NOMO-1 (cell line): ENCODE measurements at regions not wholly inside any gene's neighbourhood (a gene's known extent, or its start where the extent isn't known, plus 50 kb on each side); places are given as distances from the start of the nearest gene placed in this dataset.
"Not testable (repeated sequence)": the region's sequence is repeated elsewhere in the genome, so short reads cannot be mapped to it uniquely, and the experiment has no call there.

Experiments
- DNase-seq, 2 experiments: peaks; one replicate each; lab custom pipeline; 2025; ENCODE audit not compliant: unreplicated experiment in 2 of 2; lab: John Stamatoyannopoulos, UW

DNA sequence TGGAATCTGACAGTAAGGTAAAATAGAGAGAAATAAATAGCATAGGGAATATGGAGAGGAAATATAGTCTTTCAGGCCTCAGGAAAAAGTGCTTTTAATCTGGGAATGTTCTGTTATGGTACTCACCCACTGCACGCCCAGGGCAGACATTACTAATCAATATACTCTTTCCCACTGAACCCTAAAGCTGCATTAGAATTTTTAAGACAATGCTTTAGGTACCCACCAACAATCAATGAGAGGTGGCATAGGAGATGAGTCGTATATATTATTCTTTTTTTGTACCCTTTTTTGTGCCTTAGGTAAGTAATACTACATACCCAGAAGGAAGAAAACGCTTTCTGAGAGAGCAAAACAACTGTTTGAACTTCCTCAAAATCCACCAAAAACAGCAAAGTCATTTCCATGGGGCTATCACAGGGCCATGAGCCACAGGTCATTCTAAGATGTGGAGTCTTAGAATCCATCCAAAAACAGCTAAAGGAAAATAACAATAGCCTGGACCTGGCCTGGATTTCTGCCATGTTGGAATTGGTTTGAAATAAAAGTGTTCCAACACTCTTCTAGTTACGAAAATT is 542.1 kb downstream of the XYLT1 start:
- peak; percentile 4 to 70 for DNase-seq

DNA sequence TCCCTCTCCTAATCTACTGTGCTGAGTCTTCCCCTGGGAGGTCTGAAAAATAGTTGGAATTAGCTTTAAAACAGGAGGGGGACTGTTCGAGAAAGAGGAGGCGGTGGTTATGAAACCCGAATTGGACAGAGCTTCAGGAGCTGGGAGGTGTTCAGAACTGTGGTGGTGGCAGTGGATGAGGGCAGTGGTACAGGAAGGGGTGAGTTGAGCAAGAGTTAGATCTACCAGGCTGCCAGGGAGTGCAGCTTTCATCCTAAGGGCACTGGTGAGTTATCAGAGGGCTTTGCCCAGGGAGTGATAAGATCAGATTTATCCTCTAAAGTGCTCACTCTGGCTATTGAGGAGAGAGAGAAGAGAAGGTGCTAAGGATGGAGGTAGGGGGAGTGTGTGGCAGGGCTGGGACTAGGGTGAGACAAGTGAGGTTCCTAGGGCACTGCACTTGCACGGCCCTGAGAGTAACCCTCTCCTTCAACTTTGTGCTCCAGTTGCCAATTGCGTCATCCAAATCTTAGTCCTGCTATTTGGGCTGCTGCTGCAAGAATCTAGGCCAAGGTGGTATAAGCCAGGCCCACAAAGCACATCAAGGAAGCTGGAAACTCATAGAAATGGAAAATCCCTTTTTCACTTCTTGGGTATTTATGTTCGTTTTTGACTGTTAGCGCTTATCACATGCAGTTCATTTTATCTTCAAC is 540.3 kb downstream of the XYLT1 start:
- no peak for DNase-seq

DNA sequence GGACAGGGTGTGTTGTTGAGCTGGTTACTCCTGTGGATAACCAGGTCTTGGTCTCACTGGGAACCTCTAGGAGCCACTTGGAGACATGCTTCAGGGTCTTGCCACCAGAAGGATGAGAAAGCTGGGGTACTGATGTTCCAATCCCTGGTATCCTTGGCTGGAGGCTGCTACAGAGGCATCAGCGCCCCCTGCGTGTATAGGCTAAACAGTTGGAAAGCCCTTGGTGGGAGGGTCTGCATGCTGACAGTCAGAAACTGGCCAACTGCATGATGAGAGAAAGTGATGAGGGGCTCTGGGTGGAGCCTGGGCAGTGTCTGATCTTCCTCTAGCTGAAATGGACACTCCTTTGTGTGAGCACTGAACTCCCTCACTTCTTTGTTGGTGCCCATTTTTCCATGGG is 536.9 kb downstream of the XYLT1 start:
- no peak for DNase-seq

GRCh38 chr16:16934660-16935059 is 536.1 kb downstream of the XYLT1 start:
- DNase-seq: no peak

- not testable (repeated sequence) for DNase-seq
Measured at GRCh38 chr16:16935909-16936308, 534.9 kb downstream of the XYLT1 start.

DNA sequence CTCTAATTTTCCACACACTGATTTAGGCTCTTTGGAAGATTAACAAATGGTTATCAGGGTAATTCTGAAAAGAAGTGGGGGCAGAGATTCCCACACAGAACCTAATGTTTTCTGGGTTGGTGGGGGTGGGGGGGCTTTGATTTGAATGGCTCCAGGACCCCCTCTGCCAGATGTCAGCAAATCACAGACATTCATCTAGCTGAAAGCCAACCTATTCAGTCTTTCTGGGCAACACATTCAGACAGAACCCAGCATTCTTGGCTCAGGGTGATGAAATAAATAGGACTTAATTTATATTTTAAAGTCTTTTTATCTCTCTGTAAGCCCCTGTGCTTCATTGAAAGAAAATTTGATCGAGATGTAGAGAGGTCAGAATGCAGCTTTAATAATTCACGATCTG is 533.2 kb downstream of the XYLT1 start:
- DNase-seq: no peak

GRCh38 chr16:16938009-16938408 is 532.8 kb downstream of the XYLT1 start:
- no peak for DNase-seq

DNA sequence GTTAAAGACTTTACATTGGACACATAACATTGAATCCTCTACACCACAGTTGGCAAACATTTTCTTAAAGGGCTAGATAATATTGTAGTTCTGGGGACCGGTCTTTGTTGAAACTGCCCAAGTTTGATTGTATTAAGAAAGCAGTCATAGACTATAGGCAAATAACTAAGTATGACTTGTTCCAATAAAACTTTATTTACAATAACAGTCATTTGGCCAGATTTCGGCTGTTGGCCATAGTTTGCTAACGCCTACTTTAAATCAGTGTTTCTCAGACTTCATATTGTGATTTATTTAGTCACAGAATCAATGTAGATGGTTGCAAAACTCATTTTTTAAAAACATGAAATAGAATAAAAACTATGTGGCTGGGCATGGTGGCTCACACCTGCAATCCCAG is 531.8 kb downstream of the XYLT1 start:
- no peak for DNase-seq

GRCh38 chr16:16940351-16940750 is 530.4 kb downstream of the XYLT1 start:
- no peak for DNase-seq

GRCh38 chr16:16942849-16943248 is 527.9 kb downstream of the XYLT1 start:
- DNase-seq: not testable (repeated sequence)

GRCh38 chr16:16945207-16945606 is 525.6 kb downstream of the XYLT1 start:
- no peak for DNase-seq

GRCh38 chr16:16956376-16956775 is 514.4 kb downstream of the XYLT1 start:
- no peak for DNase-seq

DNA sequence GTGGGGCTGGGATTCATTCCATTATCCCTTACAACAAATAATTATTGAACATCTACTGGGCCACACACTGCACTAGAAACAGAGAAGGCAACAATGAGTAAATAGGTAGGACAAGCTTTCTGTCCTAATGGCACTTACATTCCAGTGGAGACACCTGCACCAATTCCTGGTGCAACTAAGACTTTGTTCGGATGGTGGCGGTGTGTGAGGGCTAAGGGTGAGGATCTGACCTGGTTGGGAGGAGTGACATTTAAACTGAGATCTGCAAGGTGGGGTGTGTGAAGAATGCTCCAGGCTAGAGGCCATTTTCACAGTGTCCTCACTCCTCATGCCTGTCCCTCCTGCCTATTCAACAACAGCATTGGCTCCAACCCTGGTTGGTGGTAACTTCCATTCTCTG is 510.0 kb downstream of the XYLT1 start:
- DNase-seq: no peak

GRCh38 chr16:16966439-16966838 is 504.3 kb downstream of the XYLT1 start:
- no peak for DNase-seq

DNA sequence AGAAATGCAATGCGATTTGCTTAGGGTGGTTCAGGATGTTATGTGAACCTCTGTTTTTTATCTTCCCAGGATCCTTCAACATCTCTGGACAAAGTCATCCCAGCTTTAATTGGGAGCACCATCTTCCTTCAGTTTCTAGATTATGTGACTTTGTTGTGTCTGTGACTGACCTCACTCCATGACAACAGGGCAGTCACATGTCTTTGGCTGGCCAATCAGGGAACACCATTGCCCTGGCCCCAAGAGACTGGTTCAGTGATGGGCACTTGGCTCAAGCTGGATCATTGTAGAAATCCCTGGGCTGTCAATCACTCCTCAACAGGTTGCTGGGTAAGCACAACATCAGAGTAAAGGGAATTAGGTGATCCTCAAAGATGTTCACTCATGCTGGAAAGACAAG is 499.7 kb downstream of the XYLT1 start:
- DNase-seq: no peak

- DNase-seq: no peak
Measured at GRCh38 chr16:16972831-16973230, 497.9 kb downstream of the XYLT1 start.

- DNase-seq: no peak
Measured at GRCh38 chr16:16973707-16974591, 496.8 kb downstream of the XYLT1 start.

GRCh38 chr16:16982614-16983013 is 488.1 kb downstream of the XYLT1 start:
- DNase-seq: no peak

DNA sequence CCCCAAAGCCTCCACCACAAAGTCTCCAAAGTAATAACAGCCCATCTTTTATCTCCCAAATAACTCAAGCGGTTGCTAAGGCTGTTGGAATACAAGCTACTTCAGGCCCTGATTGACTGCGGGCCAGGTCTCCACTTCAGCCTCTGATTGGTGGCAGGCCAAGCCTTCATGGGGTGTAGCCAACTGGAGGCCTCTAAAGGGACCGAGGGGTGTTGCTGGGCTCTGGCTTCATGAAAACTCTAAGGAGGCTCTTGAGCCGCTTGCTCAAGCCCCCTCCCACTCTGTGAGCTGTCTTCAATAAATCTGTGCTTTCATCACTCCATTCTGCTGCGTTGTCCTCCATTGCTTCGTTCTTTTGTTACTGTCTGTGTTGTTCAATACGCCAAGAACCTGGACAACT is 487.2 kb downstream of the XYLT1 start:
- DNase-seq: no peak

GRCh38 chr16:16984091-16984490 is 486.7 kb downstream of the XYLT1 start:
- DNase-seq: not testable (repeated sequence)

DNA sequence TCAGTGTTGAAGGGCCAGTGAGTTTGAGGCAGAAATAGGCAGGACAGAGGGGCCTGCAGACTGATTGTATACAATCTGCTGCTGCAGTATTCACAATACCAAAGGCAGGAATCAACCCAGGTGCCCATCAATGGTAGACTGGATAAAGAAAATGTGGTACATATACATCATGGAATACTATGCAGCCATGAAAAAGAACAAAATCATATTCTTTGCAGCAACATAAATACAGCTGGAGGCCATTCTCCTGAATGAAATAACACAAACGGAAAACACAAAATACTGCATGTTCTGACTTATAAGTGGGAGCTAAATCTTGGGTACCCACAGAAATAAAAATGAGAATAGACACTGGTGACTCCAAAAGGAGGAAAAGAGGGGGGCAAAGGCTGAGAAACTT is 485.1 kb downstream of the XYLT1 start:
- no peak for DNase-seq

- no peak for DNase-seq
Measured at GRCh38 chr16:16988963-16989362, 481.8 kb downstream of the XYLT1 start.
